ENCODE measurements at regions not wholly inside any gene's neighbourhood (a gene's known extent, or its start where the extent isn't known, plus 50 kb on each side); places are given as distances from the start of the nearest gene placed in this dataset.

GRCh38 chr7:1321411-1322239 lies 89.0 kb downstream of the UNCX start:
- Mint-ChIP-seq H3K9me3 (no peaks in the 10 kb centered on the region), H3K4me3 (no peak overlapping the region), H3K36me3 (no peaks in the 10 kb centered on the region), H3K27ac (no peak overlapping the region), H3K27me3 (peaks cover 0 to 5% of the 10 kb centered on the region in 2 donors), H3K4me1 (ENCODE audit: low read depth in 2 of 2) (no peaks in the 10 kb centered on the region)
- DNase-seq (ENCODE audit: low spot score) (no peak), ATAC-seq (no peak)

- no peaks in the 10 kb centered on the region for H3K36me3 Mint-ChIP-seq
- no peak overlapping the region for H3K4me3 Mint-ChIP-seq
- DNase-seq (ENCODE audit: low spot score) = no peak
- H3K9me3 Mint-ChIP-seq = no peaks in the 10 kb centered on the region
- H3K27ac Mint-ChIP-seq = no peak overlapping the region
- no peak for ATAC-seq
- peaks cover 0 to 5% of the 10 kb centered on the region in 2 donors for H3K27me3 Mint-ChIP-seq
- no peaks in the 10 kb centered on the region for H3K4me1 Mint-ChIP-seq (ENCODE audit: low read depth in 2 of 2)
Observed at GRCh38 chr7:1322240-1323110, 89.8 kb downstream of the UNCX start.

- H3K4me3 Mint-ChIP-seq = no peak overlapping the region
- no peak for DNase-seq (ENCODE audit: low spot score)
- H3K4me1 Mint-ChIP-seq (ENCODE audit: low read depth in 2 of 2) = no peaks in the 10 kb centered on the region
- no peaks in the 10 kb centered on the region for H3K36me3 Mint-ChIP-seq
- no peak for ATAC-seq
- H3K9me3 Mint-ChIP-seq = no peaks in the 10 kb centered on the region
- peaks cover 0 to 5% of the 10 kb centered on the region in 2 donors for H3K27me3 Mint-ChIP-seq
- H3K27ac Mint-ChIP-seq = no peak overlapping the region
Observed at GRCh38 chr7:1323178-1324027, 90.7 kb downstream of the UNCX start.

DNA sequence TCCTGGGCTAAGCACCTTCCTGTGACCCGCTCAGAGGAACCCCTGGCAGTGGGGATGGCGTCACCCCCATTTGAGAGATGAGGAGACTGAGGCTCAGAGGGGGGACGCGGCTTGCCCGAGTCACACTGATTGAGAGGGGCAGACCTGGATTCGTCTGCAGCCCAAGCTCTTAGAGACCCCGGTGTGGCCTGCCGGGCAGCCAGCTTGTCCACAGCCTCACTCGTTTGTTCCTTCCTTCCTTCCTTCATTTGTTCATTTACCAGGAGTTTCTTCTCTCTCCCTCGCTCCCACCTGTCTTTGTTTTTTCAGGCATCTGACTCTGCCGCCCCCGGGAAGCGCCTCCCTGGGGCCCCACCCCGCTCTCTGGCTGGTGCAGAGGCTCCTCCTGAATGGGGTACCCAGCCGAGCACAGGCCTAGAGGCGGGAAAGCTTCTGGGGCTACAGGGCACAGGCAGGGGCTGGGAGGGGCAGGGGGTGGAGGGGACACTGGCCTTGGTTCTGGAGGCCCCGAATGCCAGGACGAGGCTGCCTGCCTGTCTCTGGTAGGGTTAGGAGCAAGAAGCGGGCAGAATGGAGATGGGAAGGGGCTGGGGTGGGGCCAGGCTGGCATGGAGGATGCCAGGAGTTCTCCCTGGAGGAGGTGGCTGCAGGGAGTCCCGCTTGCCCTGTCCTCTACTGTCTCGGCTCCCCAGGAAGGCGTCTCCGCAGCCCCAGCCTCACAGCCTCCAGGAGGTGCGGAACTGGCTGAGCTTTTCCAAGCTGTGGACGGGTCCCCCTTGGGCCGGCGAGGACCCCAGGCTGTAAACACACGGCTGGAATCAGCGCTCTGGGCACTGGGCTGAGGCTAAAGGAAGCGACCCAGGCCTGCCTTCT lies 91.6 kb downstream of the UNCX start:
- no peaks in the 10 kb centered on the region for H3K36me3 Mint-ChIP-seq
- H3K27ac Mint-ChIP-seq = no peak overlapping the region
- no peaks in the 10 kb centered on the region for H3K9me3 Mint-ChIP-seq
- H3K4me1 Mint-ChIP-seq (ENCODE audit: low read depth in 2 of 2) = no peaks in the 10 kb centered on the region
- ATAC-seq = no peak
- no peak for DNase-seq (ENCODE audit: low spot score)
- H3K4me3 Mint-ChIP-seq = no peak overlapping the region
- peaks cover 0 to 5% of the 10 kb centered on the region in 2 donors for H3K27me3 Mint-ChIP-seq

- DNase-seq (ENCODE audit: low spot score) = no peak
Observed at GRCh38 chr7:1325246-1325645, 92.6 kb downstream of the UNCX start.

GRCh38 chr7:1325646-1326510 lies 93.2 kb downstream of the UNCX start:
- DNase-seq (ENCODE audit: low spot score) (no peak), ATAC-seq (no peak)
- Mint-ChIP-seq H3K36me3 (no peaks in the 10 kb centered on the region), H3K9me3 (no peaks in the 10 kb centered on the region), H3K27ac (no peak overlapping the region), H3K4me1 (ENCODE audit: low read depth in 2 of 2) (no peaks in the 10 kb centered on the region), H3K27me3 (peaks cover 0 to 5% of the 10 kb centered on the region in 2 donors), H3K4me3 (no peak overlapping the region)

More at GRCh38 chr7:1325246-1325645, 92.6 kb downstream of the UNCX start:
- no peak overlapping the region for H3K4me3 Mint-ChIP-seq
- H3K9me3 Mint-ChIP-seq = no peaks in the 10 kb centered on the region
- no peaks in the 10 kb centered on the region for H3K4me1 Mint-ChIP-seq (ENCODE audit: low read depth in 2 of 2)
- H3K36me3 Mint-ChIP-seq = no peaks in the 10 kb centered on the region
- ATAC-seq = no peak
- H3K27me3 Mint-ChIP-seq = peaks cover 0 to 5% of the 10 kb centered on the region in 2 donors
- no peak overlapping the region for H3K27ac Mint-ChIP-seq

DNA sequence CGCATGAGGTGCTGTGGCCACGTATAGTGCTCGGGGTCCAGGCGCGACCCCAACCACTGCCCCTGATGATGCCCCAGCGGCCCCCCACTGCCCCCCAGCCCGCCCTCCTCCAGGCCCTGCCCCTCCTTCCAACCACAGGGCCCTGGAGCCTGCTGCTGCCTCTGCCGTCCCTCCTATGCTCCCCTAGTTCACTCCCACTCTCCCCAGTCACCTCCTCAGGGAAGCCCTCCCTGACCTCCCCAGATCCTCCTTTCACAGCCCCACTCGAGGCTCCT lies 93.8 kb downstream of the UNCX start:
- Mint-ChIP-seq H3K9me3 (no peaks in the 10 kb centered on the region), H3K4me1 (ENCODE audit: low read depth in 2 of 2) (no peaks in the 10 kb centered on the region), H3K27ac (no peak overlapping the region), H3K36me3 (no peaks in the 10 kb centered on the region), H3K4me3 (no peak overlapping the region), H3K27me3 (peaks cover 0 to 5% of the 10 kb centered on the region in 2 donors)
- no peak for ATAC-seq
- DNase-seq (ENCODE audit: low spot score) = no peak

DNA sequence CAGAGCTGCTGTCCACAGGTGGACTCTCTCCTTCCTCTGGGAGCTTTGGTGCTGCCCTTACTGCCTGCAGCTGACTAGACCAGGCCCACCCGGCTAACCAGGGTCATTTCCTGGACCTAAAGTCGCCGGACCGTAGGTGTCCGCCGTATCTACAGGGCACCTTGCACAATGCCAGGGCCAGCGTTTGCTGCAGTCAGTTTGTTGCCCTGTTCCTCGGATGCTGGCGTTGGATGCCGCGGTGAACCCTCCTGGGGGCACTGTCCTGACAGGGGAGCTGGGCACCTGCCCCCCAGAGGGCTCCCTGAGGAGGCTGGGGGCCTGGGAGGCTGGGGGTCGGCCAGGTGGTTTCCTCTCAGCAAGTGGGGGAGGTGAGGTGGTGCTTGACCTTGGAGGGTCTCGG lies 96.6 kb downstream of the UNCX start:
- Mint-ChIP-seq H3K36me3 (no peaks in the 10 kb centered on the region), H3K4me1 (ENCODE audit: low read depth in 2 of 2) (no peaks in the 10 kb centered on the region)

GRCh38 chr7:1329966-1330800 lies 97.5 kb downstream of the UNCX start:
- no peak for ATAC-seq
- H3K27me3 Mint-ChIP-seq = peaks cover 0 to 4% of the 10 kb centered on the region in 2 donors
- H3K4me1 Mint-ChIP-seq (ENCODE audit: low read depth in 2 of 2) = no peaks in the 10 kb centered on the region
- no peaks in the 10 kb centered on the region for H3K9me3 Mint-ChIP-seq
- no peak for DNase-seq (ENCODE audit: low spot score)
- no peak overlapping the region for H3K4me3 Mint-ChIP-seq
- no peak overlapping the region for H3K27ac Mint-ChIP-seq
- no peaks in the 10 kb centered on the region for H3K36me3 Mint-ChIP-seq

More for the DNA sequence above, 96.6 kb downstream of the UNCX start:
- Mint-ChIP-seq H3K27ac (no peak overlapping the region), H3K9me3 (no peaks in the 10 kb centered on the region), H3K4me3 (no peak overlapping the region), H3K27me3 (peaks cover 0 to 5% of the 10 kb centered on the region in 2 donors)
- DNase-seq (ENCODE audit: low spot score) (no peak), ATAC-seq (no peak)

DNA sequence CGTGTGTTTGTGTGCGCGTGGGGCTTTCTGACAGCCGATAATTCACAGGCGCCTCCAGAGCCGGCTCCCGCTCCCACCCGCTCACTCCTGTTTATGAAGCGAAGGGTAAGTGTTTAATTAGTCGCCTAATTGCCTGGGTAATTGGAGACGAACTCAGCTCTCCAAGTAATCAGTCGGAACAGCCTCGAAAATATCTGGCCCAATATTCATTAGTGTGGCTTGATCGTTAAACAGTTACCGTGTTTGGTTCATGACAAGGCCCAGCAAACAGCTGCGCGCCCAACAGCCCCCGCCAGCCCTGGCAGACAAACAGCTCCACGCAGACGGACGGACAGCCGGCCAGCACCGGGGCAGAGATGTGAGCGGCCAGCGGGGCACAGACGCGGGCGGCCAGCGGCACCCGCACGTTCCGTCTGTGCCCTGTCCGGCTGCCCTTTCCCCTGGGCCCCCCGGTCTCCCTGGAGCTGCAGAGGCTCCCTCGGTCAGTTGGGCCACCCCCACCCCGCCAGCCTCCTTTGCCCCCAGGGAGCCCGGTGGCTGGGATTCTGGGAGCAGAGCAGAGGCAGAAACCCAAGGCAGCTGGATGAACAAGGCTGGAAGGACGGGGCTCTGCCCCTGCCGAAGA lies 98.2 kb downstream of the UNCX start:
- H3K27me3 Mint-ChIP-seq = peaks cover 0 to 4% of the 10 kb centered on the region in 2 donors
- H3K27ac Mint-ChIP-seq = no peak overlapping the region
- no peak for DNase-seq (ENCODE audit: low spot score)
- H3K36me3 Mint-ChIP-seq = no peaks in the 10 kb centered on the region
- H3K4me3 Mint-ChIP-seq = no peak overlapping the region
- no peaks in the 10 kb centered on the region for H3K9me3 Mint-ChIP-seq
- H3K4me1 Mint-ChIP-seq (ENCODE audit: low read depth in 2 of 2) = no peaks in the 10 kb centered on the region
- ATAC-seq = no peak
